IPS-NIHi11 (cell line): ENCODE measurements at regions not wholly inside any gene's neighbourhood (a gene's known extent, or its start where the extent isn't known, plus 50 kb on each side); places are given as distances from the start of the nearest gene placed in this dataset.

Experiments used
- DNase-seq: peaks from one replicate; pipeline ENCODE4 v3.0.0; 2012; ENCODE audit warnings: mixed read lengths, low spot score

DNA sequence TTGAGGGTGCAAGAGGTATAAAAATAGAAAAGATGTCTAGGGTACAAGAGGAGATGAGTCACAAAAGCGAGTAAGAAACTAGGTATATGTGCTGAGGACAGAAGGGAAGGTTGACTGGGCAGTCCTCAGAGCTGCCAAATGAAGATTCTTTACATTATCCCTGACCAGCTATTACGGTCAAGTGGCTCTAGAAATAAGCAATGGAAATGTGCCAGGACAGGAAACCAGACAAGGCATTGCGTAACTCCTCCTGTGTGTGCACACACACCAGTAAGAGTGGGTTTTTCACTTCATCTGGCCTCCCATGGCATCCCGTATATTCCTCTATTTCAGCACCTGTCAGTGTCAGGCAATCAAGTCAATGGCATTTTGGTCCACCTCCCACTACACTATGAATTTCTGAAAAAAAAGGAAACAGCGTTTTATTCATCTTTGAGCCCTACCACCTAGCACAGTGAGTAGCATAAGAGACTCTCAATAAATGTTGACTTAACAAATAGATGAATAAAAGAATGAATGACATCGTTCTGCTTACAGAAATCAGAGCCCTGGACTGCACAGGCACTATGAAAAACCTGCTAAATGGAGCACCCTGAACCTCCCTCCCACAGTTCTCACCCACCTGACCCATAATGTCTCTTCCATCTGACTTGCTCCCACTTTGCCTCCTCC lies 62.6 kb upstream of the KLF3 start:
- DNase-seq, result no peak

GRCh38 chr4:38601916-38602291 lies 62.1 kb upstream of the KLF3 start:
- no peak for DNase-seq

DNA sequence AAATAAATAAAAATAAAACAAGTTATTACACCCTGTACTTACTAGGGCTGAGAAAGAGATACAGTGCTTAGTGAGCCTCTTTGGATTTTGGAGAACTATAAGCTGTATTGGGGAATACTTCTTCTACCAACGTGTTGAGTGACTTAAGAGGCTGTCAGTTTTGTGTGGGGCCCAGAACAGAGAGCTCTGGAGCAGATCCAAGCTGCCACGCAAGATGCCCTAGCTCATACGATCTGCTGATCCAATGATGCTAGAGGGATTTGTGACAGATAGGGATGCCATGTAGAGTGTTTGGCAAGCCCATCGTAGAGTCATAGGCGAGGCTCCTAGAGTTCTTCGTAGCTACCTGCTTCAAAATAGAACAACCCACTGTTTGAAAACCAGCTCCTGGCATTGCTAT lies 60.3 kb upstream of the KLF3 start:
- DNase-seq, result no peak

- no peak for DNase-seq
Measured at GRCh38 chr4:38605181-38605752, 58.7 kb upstream of the KLF3 start.

GRCh38 chr4:38605753-38606586 lies 58.0 kb upstream of the KLF3 start:
- peak; percentile 45 for DNase-seq

DNA sequence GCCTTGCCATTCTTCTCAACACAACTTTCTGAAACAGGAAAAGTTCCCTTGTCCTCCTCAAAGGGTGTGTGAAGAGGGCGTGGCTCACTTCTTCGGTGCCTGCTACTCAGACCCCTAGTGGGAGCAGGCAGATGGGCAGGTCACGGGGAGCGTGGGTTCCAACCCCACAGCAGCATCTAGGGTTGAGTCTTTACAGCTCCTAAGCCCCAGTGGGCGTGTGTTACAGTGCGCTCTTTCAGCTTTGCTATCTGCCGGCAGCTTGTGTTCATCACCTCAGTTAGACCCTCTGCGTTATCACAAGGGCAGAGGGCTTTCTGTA lies 57.5 kb upstream of the KLF3 start:
- no peak for DNase-seq

DNA sequence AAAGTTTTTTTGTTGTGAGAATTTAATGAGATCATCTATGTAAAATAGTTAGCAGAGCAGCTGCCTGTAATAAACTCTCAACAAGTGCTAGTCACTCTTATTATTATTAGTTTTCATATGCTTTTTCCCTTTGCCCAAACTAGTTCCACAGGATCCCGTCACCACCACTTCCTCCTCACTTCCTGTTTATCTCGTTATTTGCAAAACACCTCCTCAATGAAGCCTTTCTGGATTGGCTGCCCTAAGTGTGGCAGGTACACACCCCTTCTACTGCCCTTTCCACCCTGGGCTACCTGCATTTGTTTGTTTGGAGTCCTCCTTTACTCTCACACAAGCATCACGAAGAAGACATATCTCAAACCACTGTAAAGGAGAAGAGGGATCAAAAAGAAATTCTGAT lies 54.4 kb upstream of the KLF3 start:
- DNase-seq, result no peak

GRCh38 chr4:38610521-38610920 lies 53.5 kb upstream of the KLF3 start:
- DNase-seq, result no peak

DNA sequence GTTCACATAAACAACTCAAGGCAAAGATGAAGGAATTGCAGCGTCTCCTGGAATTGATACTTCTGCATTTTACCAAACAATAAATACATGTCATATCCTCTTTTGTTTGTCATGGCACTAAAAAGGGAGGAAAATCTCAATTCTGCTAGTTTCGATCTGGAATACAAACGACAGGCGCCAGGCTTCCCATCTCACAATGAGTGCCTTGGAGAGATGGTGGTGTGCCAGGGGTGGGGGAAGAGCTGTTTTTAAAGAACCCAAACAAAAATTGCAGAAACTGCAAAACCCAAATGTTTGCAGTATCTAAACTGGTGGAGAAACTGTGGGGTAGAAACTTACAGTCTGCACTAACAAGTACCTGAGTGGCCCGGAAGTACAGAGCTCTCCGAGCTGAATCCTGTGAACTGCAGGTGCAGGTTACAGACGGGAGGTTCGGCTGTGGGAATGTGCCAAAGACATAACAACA lies 53.0 kb upstream of the KLF3 start:
- DNase-seq, result no peak

DNA sequence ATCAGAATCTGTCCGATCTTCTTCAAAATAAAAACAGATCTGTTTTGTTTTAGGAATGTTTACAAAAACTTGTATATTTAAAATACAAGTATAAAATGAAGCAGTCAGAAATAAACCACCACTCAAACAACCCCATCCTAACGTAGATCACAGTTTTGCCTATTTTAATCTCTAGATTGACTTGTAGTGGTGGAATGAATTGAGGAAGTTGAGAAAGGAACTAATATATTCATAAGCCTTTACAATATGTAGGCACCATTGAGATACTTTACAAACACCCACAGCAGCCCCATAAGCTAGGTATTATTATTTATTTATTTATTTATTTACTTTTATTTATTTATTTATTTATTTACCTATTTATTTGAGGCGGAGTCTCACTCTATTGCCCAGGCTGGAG lies 52.3 kb upstream of the KLF3 start:
- no peak for DNase-seq

GRCh38 chr4:38612646-38613414 lies 51.2 kb upstream of the KLF3 start:
- no peak for DNase-seq
